CD8-positive, alpha-beta memory T cell (primary cell): ENCODE measurements at regions not wholly inside any gene's neighbourhood (a gene's known extent, or its start where the extent isn't known, plus 50 kb on each side); places are given as distances from the start of the nearest gene placed in this dataset.

Experiments
- CTCF ChIA-PET: fragments of 350-600 bp; sonication (Branson Sonifier 250); formaldehyde crosslinking; loops from one replicate; lab custom pipeline; 2021; ENCODE audit warnings: antibody characterized with exemption; lab: Charles Lee
- POLR2A ChIA-PET: fragments of 350-600 bp; sonication (Branson Sonifier 250); formaldehyde crosslinking; loops from one replicate; lab custom pipeline; 2021; ENCODE audit warnings: antibody characterized with exemption; lab: Charles Lee
- DNase-seq, 5 donors: peaks; one replicate each; pipeline versions ENCODE4 v3.0.0 to v3.0.0-alpha.2; 2020 to 2022; ENCODE audit warnings: mixed read lengths in 1 of 5
- H3K27ac ChIP-seq: one replicate; pipeline ENCODE4 v1.7.0; 2013; ENCODE audit warnings: low read depth, mild to moderate bottlenecking, low read length, moderate library complexity
- H3K27me3 ChIP-seq: 2 replicates; pipeline ENCODE4 v1.7.0; 2013; ENCODE audit warnings: low read length, mild to moderate bottlenecking; ENCODE audit not compliant: insufficient read depth, poor library complexity, severe bottlenecking
- H3K36me3 ChIP-seq: 2 replicates; pipeline ENCODE4 v1.7.0; 2013; ENCODE audit warnings: mild to moderate bottlenecking, low read length, moderate library complexity; ENCODE audit not compliant: insufficient read depth
- H3K4me1 ChIP-seq: 2 replicates; pipeline ENCODE4 v1.7.0; 2013; ENCODE audit warnings: mild to moderate bottlenecking, low read length, moderate library complexity; ENCODE audit not compliant: insufficient read depth
- H3K4me3 ChIP-seq: 2 replicates; pipeline ENCODE4 v1.7.0; 2013; ENCODE audit warnings: mild to moderate bottlenecking, low read length
- H3K9me3 ChIP-seq: 2 replicates; pipeline ENCODE4 v1.7.0; 2013; ENCODE audit warnings: mild to moderate bottlenecking, low read length
- H3K27ac Mint-ChIP-seq, 8 donors: one replicate each; pipeline ENCODE4 v1.8.0; 2020 to 2021; ENCODE audit warnings: mixed read lengths in 8 of 8, mild to moderate bottlenecking in 6 of 8, inconsistent platforms in 3 of 8, moderate library complexity in 3 of 8
- H3K27me3 Mint-ChIP-seq, 2 donors: one replicate each; pipeline ENCODE4 v1.8.0; 2020 to 2021; ENCODE audit warnings: mixed read lengths in 2 of 2, mild to moderate bottlenecking in 1 of 2, moderate library complexity in 1 of 2
- H3K36me3 Mint-ChIP-seq, 3 donors: one replicate each; pipeline ENCODE4 v1.8.0; 2020 to 2021; ENCODE audit warnings: mixed read lengths in 3 of 3, inconsistent platforms in 1 of 3, mild to moderate bottlenecking in 1 of 3
- H3K4me1 Mint-ChIP-seq, 3 donors: one replicate each; pipeline ENCODE4 v1.8.0; 2020 to 2021; ENCODE audit warnings: mixed read lengths in 3 of 3, inconsistent platforms in 1 of 3, mild to moderate bottlenecking in 1 of 3
- H3K4me3 Mint-ChIP-seq, 7 donors: one replicate each; pipeline ENCODE4 v1.8.0; 2020 to 2021; ENCODE audit warnings: mixed read lengths in 7 of 7, mild to moderate bottlenecking in 6 of 7, moderate library complexity in 4 of 7, inconsistent platforms in 2 of 7
- H3K9me3 Mint-ChIP-seq, 5 donors: one replicate each; pipeline ENCODE4 v1.8.0; 2020 to 2022; ENCODE audit warnings: mixed read lengths in 5 of 5, mild to moderate bottlenecking in 3 of 5, moderate library complexity in 2 of 5, inconsistent platforms in 1 of 5

GRCh38 chr6:105886814-105887544 is 199.2 kb upstream of the PRDM1 start:
- Histone ChIP-seq H3K4me3 (no peak overlapping the region), H3K4me1 (no peaks in the 10 kb centered on the region), H3K27ac (no peak overlapping the region), H3K36me3 (no peaks in the 10 kb centered on the region), H3K27me3 (no peaks in the 10 kb centered on the region), H3K9me3 (no peaks in the 10 kb centered on the region)
- Mint-ChIP-seq H3K4me1 (no peaks in the 10 kb centered on the region), H3K36me3 (no peaks in the 10 kb centered on the region), H3K9me3 (no peaks in the 10 kb centered on the region), H3K27me3 (no peaks in the 10 kb centered on the region), H3K27ac (no peak overlapping the region), H3K4me3 (no peak overlapping the region)
- ChIA-PET CTCF (no interaction called here), POLR2A (no interaction called here)
- DNase-seq = no peak

- no peaks in the 10 kb centered on the region for H3K4me1 ChIP-seq
- POLR2A ChIA-PET = no interaction called here
- CTCF ChIA-PET = no interaction called here
- Mint-ChIP-seq H3K27ac (no peak overlapping the region), H3K9me3 (no peaks in the 10 kb centered on the region), H3K36me3 (no peaks in the 10 kb centered on the region), H3K4me3 (no peak overlapping the region), H3K27me3 (peaks cover 0 to 4% of the 10 kb centered on the region in 2 donors), H3K4me1 (no peaks in the 10 kb centered on the region)
- no peaks in the 10 kb centered on the region for H3K36me3 ChIP-seq
- H3K27ac ChIP-seq = no peak overlapping the region
- no peaks in the 10 kb centered on the region for H3K27me3 ChIP-seq
- H3K9me3 ChIP-seq = no peaks in the 10 kb centered on the region
- H3K4me3 ChIP-seq = no peak overlapping the region
- no peak for DNase-seq
Observed at GRCh38 chr6:105886066-105886813, 199.9 kb upstream of the PRDM1 start.

- peaks cover 8 to 9% (median 8%) of the 10 kb centered on the region in 3 donors for H3K4me1 Mint-ChIP-seq
- no peak overlapping the region for H3K27ac Mint-ChIP-seq
- DNase-seq = no peak
- H3K36me3 Mint-ChIP-seq = no peaks in the 10 kb centered on the region
- H3K9me3 ChIP-seq = no peaks in the 10 kb centered on the region
- H3K9me3 Mint-ChIP-seq = no peaks in the 10 kb centered on the region
- H3K4me1 ChIP-seq = no peaks in the 10 kb centered on the region
- H3K27me3 ChIP-seq = no peaks in the 10 kb centered on the region
- no peaks in the 10 kb centered on the region for H3K36me3 ChIP-seq
- POLR2A ChIA-PET = no interaction called here
- CTCF ChIA-PET = no interaction called here
- H3K4me3 ChIP-seq = no peak overlapping the region
- H3K4me3 Mint-ChIP-seq = no peak overlapping the region
- peaks cover 0 to 12% of the 10 kb centered on the region in 2 donors for H3K27me3 Mint-ChIP-seq
- H3K27ac ChIP-seq = no peak overlapping the region
Observed at GRCh38 chr6:105884426-105884825, 201.7 kb upstream of the PRDM1 start.

GRCh38 chr6:105884011-105884410 is 202.1 kb upstream of the PRDM1 start:
- Histone ChIP-seq H3K27me3 (no peaks in the 10 kb centered on the region), H3K9me3 (no peaks in the 10 kb centered on the region), H3K27ac (no peak overlapping the region), H3K4me3 (no peak overlapping the region), H3K4me1 (no peaks in the 10 kb centered on the region), H3K36me3 (no peaks in the 10 kb centered on the region)
- POLR2A ChIA-PET = no interaction called here
- CTCF ChIA-PET = no interaction called here
- Mint-ChIP-seq H3K27me3 (peaks cover 0 to 12% of the 10 kb centered on the region in 2 donors), H3K36me3 (no peaks in the 10 kb centered on the region), H3K4me1 (peaks cover 8 to 9% (median 8%) of the 10 kb centered on the region in 3 donors), H3K9me3 (no peaks in the 10 kb centered on the region), H3K4me3 (no peak overlapping the region), H3K27ac (no peak overlapping the region)
- no peak for DNase-seq

GRCh38 chr6:105882828-105883227 is 203.3 kb upstream of the PRDM1 start:
- no peaks in the 10 kb centered on the region for H3K36me3 ChIP-seq
- Mint-ChIP-seq H3K36me3 (no peaks in the 10 kb centered on the region), H3K27me3 (peaks cover 2 to 21% of the 10 kb centered on the region in 2 donors), H3K4me1 (peaks cover 8 to 9% (median 8%) of the 10 kb centered on the region in 3 donors), H3K27ac (no peak overlapping the region), H3K4me3 (no peak overlapping the region), H3K9me3 (no peaks in the 10 kb centered on the region)
- ChIA-PET CTCF (no interaction called here), POLR2A (no interaction called here)
- H3K4me1 ChIP-seq = no peaks in the 10 kb centered on the region
- no peaks in the 10 kb centered on the region for H3K9me3 ChIP-seq
- H3K27ac ChIP-seq = no peak overlapping the region
- H3K4me3 ChIP-seq = no peak overlapping the region
- no peaks in the 10 kb centered on the region for H3K27me3 ChIP-seq
- no peak for DNase-seq

- Mint-ChIP-seq H3K9me3 (no peaks in the 10 kb centered on the region), H3K27ac (no peak overlapping the region), H3K36me3 (no peaks in the 10 kb centered on the region), H3K4me1 (peaks cover 8 to 9% (median 8%) of the 10 kb centered on the region in 3 donors), H3K27me3 (peaks cover 2 to 21% of the 10 kb centered on the region in 2 donors), H3K4me3 (no peak overlapping the region)
- H3K9me3 ChIP-seq = no peaks in the 10 kb centered on the region
- H3K36me3 ChIP-seq = no peaks in the 10 kb centered on the region
- H3K4me1 ChIP-seq = no peaks in the 10 kb centered on the region
- H3K27me3 ChIP-seq = no peaks in the 10 kb centered on the region
- H3K4me3 ChIP-seq = no peak overlapping the region
- ChIA-PET CTCF (no interaction called here), POLR2A (no interaction called here)
- H3K27ac ChIP-seq = no peak overlapping the region
- DNase-seq = no peak
Observed at GRCh38 chr6:105882121-105882803, 203.9 kb upstream of the PRDM1 start.

GRCh38 chr6:105881608-105882007 is 204.5 kb upstream of the PRDM1 start:
- no peaks in the 10 kb centered on the region for H3K36me3 ChIP-seq
- H3K9me3 Mint-ChIP-seq = no peaks in the 10 kb centered on the region
- H3K27me3 Mint-ChIP-seq = peaks cover 3 to 21% of the 10 kb centered on the region in 2 donors
- H3K4me3 Mint-ChIP-seq = no peak overlapping the region
- no peak overlapping the region for H3K27ac ChIP-seq
- ChIA-PET POLR2A (no interaction called here), CTCF (no interaction called here)
- no peak overlapping the region for H3K27ac Mint-ChIP-seq
- no peak for DNase-seq
- H3K4me1 ChIP-seq = no peaks in the 10 kb centered on the region
- H3K4me1 Mint-ChIP-seq = peaks cover 8 to 9% (median 8%) of the 10 kb centered on the region in 3 donors
- H3K36me3 Mint-ChIP-seq = no peaks in the 10 kb centered on the region
- no peak overlapping the region for H3K4me3 ChIP-seq
- no peaks in the 10 kb centered on the region for H3K9me3 ChIP-seq
- no peaks in the 10 kb centered on the region for H3K27me3 ChIP-seq

- CTCF ChIA-PET = no interaction called here
- peaks cover 6 to 25% of the 10 kb centered on the region in 2 donors for H3K27me3 Mint-ChIP-seq
Observed at GRCh38 chr6:105880030-105880492, 206.1 kb upstream of the PRDM1 start.

More at GRCh38 chr6:105880030-105880492, 206.1 kb upstream of the PRDM1 start:
- POLR2A ChIA-PET = no interaction called here
- Histone ChIP-seq H3K9me3 (no peaks in the 10 kb centered on the region), H3K36me3 (no peaks in the 10 kb centered on the region), H3K27me3 (no peaks in the 10 kb centered on the region), H3K27ac (no peak overlapping the region), H3K4me3 (no peak overlapping the region), H3K4me1 (no peaks in the 10 kb centered on the region)
- Mint-ChIP-seq H3K9me3 (no peaks in the 10 kb centered on the region), H3K36me3 (no peaks in the 10 kb centered on the region), H3K4me1 (peaks cover 8 to 9% (median 8%) of the 10 kb centered on the region in 3 donors), H3K27ac (peak overlapping the region in 1 of 8 donors; percentile 0), H3K4me3 (peak overlapping the region in 6 of 7 donors; percentile 30 to 63 (median 48))
- no peak for DNase-seq
